ENCODE measurements at regions not wholly inside any gene's neighbourhood (a gene's known extent, or its start where the extent isn't known, plus 50 kb on each side); places are given as distances from the start of the nearest gene placed in this dataset.

DNA sequence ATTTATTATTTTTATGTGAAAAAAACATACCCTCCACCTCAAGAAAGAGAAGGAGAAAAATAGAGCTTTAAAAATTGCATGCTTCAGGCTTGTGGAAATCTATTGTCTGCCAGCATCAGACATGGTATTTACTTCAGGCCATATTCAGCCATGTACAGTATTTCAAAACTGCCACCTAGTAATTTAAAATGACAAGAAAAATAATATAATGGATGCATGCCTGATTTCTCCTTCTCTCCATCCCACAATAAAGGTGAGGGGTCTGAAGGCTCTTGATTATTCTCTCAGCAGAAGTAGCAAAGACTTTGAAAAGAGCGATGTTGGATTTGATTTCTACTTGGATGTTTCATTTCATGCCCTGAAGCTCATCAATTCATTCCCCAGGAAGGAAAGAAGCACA lies 250.7 kb downstream of the TBC1D4 start:
- DNase-seq = no peak

DNA sequence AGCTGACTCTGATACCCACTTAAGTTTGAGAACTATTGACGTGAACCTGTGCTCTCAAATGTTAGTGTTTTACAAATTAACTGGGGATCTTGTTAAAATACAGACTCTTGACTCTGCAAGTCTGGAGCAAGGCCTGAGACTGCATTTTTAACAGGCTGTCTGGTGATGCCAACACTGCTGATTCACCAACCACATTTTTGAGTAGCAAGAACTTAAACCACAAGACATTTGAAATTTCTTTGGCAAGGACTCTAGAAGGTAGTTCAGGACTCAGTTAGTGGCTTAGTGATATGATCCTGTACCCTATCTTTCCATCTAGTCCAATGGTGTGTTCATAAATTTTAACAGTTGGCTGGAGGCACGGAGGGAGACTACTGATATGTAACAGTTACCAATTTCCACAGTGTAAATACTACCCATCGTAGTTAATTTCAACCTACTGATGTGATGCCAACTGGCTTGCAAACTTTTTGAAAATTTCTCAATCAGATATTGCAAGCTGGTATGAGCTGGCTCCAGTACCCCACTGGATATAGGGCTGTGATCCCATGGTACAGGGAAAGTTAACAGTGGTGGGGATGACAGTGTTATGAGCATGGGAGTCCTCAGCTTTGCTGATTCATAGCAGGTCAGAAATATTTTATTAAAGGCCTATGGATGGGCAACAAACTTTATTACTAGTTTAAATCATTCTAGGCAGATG lies 255.1 kb downstream of the TBC1D4 start:
- peak in 1 of 3 donors; percentile 71 for DNase-seq

DNA sequence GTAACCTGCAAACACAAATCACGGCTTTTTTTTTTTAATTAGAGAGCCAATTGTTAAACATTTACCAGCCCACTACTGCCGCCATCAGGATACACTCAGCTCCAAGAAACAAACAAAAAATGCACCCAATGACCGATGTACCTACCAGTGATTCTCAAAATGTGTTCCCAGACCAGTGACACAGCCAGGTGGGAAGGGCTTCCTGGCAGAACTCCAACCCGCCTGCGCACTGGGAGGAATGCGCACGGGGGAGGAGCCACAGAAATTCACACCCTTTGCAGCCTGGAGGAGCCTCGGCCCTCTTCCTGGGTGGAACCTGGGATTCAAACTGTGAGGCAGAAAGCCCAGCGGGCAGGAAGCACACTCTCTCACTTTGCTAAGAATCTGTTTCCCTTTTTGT lies 255.9 kb downstream of the TBC1D4 start:
- DNase-seq = no peak

DNA sequence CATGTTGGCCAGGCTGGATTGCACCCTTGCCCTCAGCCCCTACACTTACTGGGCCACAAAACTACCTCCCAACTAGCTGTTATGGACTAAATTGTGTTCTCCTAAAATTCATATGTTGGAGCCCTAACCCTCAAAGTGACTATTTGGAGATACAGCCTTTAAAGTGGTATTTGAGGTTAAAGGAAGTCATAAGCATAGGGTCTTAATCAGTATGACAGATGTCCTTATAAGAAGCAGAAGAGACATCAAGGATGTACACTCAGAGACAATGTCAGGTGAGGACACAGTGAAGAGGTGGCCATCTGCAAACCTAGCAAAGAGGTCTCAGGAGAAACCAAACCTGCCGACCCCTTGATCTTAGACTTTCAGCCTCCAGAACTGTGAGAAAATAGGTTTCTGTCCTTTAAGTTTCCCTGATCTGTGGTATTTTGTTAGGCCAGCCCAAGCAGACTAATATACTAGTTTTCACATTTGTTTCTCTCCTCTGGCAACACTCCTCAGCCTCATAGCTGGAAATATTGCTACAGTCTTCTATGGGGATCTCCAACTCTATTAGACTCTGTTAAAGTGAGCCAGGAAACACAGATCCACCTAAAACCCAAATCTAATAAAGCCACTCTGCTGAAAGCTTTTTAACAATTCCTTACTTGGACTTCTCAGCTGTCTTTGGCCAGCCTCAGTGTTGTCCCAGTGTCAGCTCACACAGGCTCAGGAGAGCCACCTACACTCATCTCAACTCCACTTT lies 256.5 kb downstream of the TBC1D4 start:
- DNase-seq = peak in 1 of 3 donors; percentile 70

DNA sequence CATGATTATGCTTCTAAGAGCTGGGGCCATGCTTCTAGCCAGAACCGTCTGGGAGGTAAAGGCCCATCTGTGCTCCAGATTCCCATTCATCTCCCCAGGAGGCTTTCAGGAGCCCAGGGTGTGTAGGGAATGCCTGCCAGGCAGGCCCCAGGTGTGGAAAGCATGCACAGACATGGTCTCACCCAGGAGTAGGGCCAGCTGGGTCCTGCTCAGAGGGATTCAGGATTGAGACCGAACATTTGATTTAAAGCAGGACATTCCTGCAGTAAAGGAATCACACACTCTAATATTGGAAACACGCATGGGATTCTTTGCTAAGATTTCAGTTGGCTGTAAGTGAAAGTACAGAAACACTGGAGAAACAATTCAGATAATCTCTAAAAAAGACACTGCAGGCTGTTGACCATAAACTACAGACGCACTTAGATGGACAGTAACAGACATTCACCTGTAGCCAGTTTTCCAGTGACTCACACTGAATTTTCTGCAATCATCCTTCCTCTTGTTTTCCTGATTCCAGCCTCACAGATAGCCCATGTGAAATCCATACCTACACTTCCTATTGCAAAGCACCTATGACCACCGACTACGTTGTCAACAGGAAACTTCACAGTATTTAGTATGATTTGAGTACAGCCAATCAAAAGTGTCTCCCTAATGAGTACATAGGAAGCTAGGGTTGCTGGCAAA lies 257.8 kb downstream of the TBC1D4 start:
- DNase-seq = peak; percentile 65 to 93 (median 86)

DNA sequence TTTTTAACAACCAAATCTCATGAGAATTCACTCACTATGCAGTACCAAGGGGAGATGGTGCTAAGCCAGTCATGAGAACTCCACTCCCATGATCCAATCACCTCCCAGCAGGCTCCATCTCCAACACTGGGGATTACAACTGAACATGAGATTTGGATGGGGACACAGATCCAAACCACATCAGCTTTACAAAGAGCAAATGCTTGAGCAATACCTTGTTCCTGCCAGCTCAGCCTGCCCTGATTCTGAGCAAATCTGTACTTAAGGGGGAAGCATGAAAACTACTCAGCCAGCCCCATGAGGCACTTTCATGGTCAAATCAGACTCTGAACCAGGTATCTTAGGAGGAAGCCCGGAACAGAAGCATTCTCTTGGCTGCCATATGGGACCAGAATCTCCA lies 259.9 kb downstream of the TBC1D4 start:
- no peak for DNase-seq

DNA sequence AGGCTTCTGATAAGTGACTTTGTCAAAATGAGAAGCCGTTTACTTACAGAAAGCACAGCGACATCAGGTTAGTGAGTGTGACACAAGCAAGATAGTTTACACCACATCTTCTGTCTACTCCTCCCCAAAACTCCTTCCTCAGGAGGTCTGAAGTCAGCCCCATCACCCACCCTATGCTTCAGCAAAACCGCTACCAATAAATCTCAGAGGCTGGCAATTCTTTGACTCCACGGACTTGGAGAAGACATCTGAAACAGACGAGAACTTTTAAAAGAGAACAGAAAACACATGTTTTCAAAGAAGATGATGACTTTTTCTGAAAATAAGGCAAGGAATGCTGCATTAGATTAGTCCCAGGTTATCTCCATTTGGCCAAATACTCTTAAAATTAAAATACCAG lies 261.1 kb downstream of the TBC1D4 start:
- DNase-seq = peak in 2 of 3 donors; percentile 42 to 65

DNA sequence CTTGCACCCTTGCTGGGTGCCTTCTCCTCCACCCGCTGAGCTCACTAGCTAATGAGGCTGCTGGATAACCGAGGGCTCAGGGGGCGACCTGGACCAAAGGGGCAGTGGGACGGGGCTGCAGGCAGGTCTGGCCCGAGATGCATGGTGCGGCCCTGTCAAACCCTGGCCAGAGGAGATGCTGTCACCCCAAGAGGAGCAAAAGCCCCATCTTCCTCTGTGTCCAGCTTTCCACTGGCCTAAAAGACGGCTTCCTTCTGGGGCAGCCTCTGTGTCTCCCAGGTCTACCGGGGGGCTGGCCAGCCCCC lies 261.8 kb downstream of the TBC1D4 start:
- DNase-seq = no peak

DNA sequence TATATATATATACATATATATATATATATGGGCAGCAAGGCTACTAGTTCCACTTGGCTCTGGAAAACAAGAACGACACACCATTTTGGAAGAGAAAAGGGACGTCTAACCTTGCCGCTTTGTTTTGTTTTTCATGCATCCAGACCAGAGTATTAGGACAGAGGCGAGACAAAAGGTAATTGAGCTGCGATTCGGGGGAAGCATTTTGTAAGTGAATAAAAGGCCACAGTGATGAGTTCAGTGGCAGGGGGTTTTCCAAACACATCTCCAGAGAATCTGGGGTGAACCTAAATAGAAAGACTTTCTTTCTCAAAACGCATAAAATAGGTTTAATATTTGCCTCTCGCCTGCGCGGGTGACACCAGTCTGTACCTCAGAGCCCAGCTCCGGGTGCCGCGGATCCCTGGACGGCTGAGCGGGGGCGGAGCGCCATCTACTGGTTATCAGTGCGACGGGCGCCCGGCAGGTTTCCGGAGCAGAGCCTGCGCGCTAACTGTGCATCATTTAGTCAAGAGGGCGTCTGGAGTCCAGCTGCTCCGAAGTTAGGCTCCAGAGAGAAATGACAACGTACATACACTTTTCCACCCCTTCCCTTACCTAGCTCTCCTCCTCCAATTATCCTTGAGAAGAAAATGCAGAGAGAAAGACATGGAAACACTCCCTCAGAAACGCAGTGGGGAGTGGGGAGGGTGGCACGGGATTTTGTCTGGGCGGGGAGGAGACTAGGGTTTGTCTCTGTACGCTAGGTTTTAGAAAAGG lies 262.3 kb downstream of the TBC1D4 start:
- DNase-seq = peak; percentile 68 to 93 (median 90)

DNA sequence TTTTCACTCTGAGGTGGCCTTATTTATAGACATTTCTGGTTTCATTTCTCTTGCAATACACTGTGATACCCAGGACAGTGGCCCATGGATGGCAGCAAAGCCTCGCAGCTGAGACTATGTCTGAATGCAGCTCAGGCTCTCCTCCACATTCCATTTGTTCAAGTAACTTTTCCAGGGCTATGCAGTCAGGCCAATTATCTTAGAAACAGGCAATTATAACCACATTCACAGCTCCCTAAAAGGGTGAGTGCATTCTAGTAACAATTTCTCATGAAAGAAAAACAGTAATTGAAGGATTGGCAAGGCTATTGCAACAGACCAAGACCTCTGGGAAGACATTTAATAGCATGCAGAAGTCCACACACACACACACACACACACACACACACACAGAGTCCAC lies 264.0 kb downstream of the TBC1D4 start:
- DNase-seq = peak in 1 of 3 donors; percentile 62

DNA sequence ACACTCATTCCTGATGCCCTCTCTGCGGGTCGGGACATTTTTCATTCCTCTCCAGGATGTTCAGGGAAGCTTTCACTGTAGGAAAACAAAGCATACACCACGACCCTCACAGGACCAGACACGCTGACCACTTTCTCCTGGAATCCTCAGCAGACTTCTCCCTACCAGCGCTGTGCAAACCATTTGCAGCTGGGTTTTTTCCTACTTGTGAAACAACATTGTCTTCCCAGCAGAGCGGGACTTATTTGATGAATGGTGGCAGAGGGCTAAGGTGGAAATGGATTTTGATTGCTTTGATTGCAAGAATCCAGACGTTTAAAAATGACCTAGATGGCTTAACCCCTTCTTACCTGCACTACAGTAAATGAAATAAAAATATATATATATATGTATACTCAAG lies 265.9 kb downstream of the TBC1D4 start:
- peak in 1 of 3 donors; percentile 28 for DNase-seq

DNA sequence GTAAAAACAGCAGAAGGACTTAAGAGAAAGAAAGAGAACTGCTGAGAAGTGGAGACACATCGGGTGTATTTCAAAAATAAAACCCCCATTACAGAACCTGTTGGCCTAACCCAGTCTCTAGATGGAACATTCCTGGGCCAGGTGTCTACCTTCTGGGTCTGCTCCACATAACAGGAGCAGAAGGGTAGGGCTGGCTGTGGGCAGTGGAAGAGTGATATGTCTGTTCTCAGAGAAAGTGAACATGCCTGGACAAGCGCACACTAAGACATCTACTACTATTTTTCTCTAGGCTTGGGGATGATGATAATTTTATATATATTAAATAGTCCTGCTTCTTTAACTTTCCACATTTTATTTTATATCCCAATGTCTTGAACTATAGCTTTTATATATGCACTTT lies 267.1 kb downstream of the TBC1D4 start:
- no peak for DNase-seq

DNA sequence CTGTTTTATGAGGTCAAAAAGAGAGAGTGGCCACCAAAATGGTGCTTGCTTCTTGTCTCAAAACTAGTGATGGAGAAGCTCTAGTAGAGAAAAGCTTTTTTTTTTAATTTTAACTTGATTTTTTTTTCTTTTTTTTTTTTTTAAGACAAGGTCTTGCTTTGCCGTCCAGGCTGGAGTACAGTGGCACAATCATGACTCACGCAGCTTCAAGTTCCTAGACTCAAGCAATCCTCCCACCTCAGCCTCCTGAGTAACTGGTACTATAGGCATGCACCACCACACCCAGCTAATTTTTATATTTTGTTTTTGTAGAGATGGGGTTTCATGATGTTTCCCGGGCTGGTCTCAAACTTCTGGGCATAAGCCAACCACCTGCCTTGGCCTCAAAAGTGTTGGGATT lies 279.0 kb downstream of the TBC1D4 start:
- no peak for DNase-seq

DNA sequence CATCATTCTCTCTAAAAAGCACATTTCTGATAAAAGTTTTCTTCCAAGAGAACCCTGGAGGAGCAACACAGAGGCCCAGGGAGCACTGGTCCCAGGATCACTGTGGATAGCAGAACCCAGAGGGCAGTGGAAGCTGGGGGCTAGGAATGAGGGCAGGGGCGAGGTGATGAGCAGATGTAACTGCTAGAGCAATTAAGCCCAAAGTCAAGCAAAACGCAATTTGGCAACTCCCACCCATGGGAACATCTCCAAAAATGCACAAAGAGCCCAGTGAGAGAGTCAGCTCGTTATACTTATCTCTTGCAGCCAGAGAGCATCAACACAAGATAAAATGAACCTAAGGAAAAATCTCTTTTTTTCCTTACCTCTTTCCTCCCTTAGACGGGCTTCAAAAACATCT lies 284.2 kb downstream of the TBC1D4 start:
- no peak for DNase-seq

DNA sequence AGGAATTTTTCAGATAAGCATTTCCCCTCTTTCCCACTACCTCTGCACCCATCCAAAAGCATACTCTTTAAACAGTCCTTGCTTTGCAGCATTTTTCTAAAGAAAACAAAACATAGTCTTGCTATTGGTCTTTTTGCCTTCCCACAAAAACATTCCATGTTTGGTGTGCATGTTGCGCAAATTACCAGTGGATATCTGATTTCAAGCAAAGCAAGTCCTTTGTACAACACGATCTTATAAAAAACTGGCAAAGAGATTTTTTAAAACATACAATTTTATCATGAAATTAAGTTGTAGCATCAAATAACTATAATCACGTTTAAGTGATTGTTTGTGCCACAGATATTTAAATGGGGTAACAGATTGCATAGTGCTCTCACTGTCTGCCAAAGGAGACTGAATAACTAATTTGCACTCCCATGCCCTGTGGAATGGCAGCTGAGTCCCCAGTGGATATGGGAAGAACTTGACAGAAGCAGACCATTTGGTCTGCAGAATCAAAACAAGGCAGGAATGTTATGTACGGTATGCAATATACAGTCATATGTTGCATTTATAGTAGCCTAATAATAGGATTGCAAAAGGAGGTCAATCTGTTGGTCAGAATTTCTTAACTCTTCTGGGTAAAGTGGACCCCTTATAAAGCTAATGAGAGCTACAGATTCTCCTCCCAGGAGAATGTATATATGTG lies 285.7 kb downstream of the TBC1D4 start:
- DNase-seq = peak in 2 of 3 donors; percentile 52 to 53

DNA sequence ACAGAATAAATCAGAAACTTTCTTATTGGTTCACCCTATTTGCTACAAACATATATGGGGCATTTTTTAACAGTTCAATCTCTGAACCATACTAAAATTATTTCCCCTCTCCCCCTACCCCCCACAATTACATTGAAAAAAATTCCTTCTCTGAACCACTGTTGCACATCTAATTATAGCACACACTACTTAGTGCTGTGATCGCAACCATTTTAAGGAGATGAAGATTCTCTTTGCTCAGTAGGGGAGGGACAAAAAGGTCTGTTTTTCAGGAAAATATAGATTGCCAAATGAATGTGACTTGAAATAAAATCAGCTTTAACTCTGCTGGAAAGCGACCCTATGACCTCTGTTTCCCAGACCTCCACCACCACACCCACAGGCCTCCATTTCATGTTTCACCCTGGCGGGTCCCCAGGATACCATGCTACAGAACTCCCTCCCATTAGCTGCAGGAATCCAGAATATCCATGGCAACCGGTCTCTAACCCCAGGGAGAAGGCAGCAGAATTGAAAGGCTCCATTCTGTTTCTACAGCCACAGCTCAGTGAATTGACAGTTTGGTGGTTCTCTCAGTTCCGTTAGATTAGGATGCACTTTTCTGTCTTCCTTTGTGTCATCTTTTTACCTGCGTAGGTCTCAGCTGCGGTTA lies 286.3 kb downstream of the TBC1D4 start:
- peak in 1 of 3 donors; percentile 55 for DNase-seq

DNA sequence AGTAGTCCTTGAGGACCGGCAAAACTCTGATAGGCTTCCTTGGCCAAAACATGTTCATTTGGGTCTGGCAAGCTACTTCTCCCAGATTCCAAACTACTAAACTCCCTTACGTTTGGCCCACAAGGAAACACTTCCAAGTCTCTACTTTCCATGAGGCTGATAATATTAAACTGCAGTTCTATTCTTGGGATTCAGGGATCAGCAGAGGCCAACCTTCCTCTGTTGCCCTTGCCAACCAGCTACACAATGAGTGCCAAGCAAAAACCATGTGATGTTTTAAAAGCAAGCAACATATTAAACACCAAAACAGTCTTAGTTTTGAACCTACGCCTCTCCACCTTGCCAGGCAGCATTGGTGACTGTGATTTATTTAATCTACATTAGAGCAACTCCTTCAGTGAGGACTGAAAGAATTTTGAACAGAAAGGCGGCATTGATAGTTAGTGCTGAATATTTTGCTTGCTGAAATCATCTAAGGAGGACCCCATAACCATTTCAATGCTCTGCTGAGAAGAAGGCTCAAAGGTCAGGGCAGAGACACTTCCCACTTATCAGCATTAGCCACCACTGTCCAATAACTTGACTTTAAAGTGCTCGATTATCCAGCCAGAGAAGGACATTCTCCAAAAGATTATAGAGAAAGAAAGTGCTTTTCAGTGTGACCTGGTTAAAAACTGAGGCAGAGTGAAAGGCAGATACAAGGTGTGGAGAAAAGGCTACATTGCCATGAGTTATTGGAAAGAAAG lies 287.1 kb downstream of the TBC1D4 start:
- DNase-seq = no peak

DNA sequence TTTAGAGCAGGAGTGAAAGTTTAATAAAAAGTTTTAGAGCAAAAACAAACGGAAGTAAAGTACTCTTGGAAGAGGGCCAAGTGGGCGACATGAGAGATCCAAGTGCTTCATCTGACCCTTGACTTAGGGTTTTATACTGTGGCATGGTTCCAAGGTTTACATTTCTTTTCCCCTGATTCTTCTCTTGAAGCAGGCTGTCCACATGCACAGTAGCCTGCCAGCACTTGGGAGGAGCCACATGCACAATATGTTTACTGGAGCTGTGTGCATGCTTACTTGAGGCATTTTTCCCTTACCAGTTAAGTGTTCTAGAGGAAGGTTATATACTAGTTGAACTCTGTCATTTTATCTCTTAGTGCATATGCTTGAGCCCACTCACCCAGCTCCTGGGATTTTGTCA lies 295.6 kb downstream of the TBC1D4 start:
- DNase-seq = peak in 1 of 3 donors; percentile 36

DNA sequence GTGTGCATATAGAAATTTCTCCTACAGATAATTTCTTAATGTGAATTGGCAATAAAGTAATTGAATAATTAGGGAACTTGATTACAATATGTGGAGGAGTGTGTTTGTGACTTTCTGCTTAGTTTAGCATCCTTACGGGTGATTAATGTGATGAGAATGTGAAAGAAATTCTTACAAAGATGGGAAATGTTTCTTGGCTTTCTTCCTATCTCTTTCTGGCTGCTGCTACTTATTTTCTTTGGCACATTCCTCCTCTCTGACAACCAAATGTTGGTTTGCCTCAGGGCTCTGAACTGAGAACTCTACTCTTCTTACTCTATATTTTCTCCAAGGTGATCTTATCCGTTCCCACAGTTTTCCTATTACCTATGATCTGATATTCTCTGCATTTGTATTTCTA lies 300.1 kb downstream of the TBC1D4 start:
- peak in 2 of 3 donors; percentile 54 to 57 for DNase-seq

DNA sequence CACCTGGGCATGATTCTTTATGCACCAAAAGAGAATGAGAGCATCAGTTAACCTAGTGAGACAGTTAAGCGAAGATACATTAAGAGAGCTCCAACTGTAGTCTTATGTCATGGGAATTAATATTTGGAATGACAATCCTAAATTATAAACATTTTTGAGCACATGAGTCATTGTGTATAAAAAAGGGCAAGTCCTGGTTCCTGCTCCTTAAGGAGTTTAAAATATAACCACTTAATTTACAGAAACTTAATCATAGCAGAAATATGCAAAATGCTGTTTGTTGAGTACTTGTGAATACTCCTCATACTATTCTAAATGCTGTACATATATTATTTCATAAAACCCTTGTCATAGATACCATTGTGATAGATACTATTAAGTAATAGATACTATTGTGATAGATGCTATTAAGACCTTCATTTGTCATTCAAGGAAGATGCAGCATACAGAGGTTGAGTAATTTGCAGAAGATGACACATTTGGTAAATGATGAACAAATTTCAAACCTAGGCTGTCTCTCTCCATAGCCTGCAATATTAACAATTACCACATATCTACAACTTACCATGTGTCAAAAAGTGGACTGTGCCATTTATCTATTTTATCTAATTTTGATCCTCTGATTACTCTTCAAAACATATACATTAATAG lies 301.0 kb downstream of the TBC1D4 start:
- DNase-seq = peak in 1 of 3 donors; percentile 47
